Ishikawa (cell line): ENCODE measurements at regions not wholly inside any gene's neighbourhood (a gene's known extent, or its start where the extent isn't known, plus 50 kb on each side); places are given as distances from the start of the nearest gene placed in this dataset.

ENCODE experiments used
- CEBPB ChIP-seq: IDR thresholded peaks from 2 replicates; pipeline ENCODE4 v1.6.1; 2012
- CREB1 ChIP-seq: IDR thresholded peaks from 2 replicates; pipeline ENCODE4 v1.6.1; 2012; ENCODE audit warnings: low read depth
- EGR1 ChIP-seq: IDR thresholded peaks from 2 replicates; pipeline ENCODE4 v1.6.1; 2012
- EP300 ChIP-seq: IDR thresholded peaks from 2 replicates; pipeline ENCODE4 v1.6.1; 2012; ENCODE audit warnings: borderline replicate concordance
- FOXM1 ChIP-seq: IDR thresholded peaks from 2 replicates; pipeline ENCODE4 v1.6.1; 2012; ENCODE audit warnings: low read depth, borderline replicate concordance
- MAX ChIP-seq: IDR thresholded peaks from 2 replicates; pipeline ENCODE4 v1.6.1; 2012
- NFIC ChIP-seq: IDR thresholded peaks from 2 replicates; pipeline ENCODE4 v1.6.1; 2012
- RAD21 ChIP-seq: IDR thresholded peaks from 2 replicates; pipeline ENCODE4 v1.6.1; 2012; ENCODE audit warnings: low read depth
- REST ChIP-seq: IDR thresholded peaks from 2 replicates; pipeline ENCODE4 v1.6.1; 2012; ENCODE audit warnings: low read depth, mild to moderate bottlenecking
- TAF1 ChIP-seq: IDR thresholded peaks from 2 replicates; pipeline ENCODE4 v1.6.1; 2012; ENCODE audit warnings: low read depth, mild to moderate bottlenecking
- TCF12 ChIP-seq: IDR thresholded peaks from 2 replicates; pipeline ENCODE4 v1.6.1; 2012; ENCODE audit warnings: low read depth
- TEAD4 ChIP-seq: IDR thresholded peaks from 2 replicates; pipeline ENCODE4 v1.6.1; 2012
- USF1 ChIP-seq: IDR thresholded peaks from 2 replicates; pipeline ENCODE4 v1.6.1; 2012
- YY1 ChIP-seq: IDR thresholded peaks from 2 replicates; pipeline ENCODE4 v1.6.1; 2012; ENCODE audit warnings: low read depth
- ZBTB7A ChIP-seq: IDR thresholded peaks from 2 replicates; pipeline ENCODE4 v1.6.1; 2012; ENCODE audit warnings: low read depth

GRCh38 chr10:127610816-127611215 lies 61.7 kb downstream of the NPS start:
- TF ChIP-seq CREB1 (no peak), USF1 (no peak), EP300 (no peak), TEAD4 (no peak), NFIC (no peak), RAD21 (no peak), EGR1 (no peak), YY1 (no peak)

- TF ChIP-seq FOXM1 (no peak), MAX (no peak), NFIC (no peak), EP300 (no peak), YY1 (no peak), REST (no peak), RAD21 (no peak), USF1 (no peak), TAF1 (no peak), EGR1 (no peak), CREB1 (no peak), CEBPB (no peak), ZBTB7A (no peak), TEAD4 (no peak), TCF12 (no peak)
Measured at GRCh38 chr10:127614484-127615017, 65.4 kb downstream of the NPS start.

- TF ChIP-seq TCF12 (no peak), YY1 (no peak), RAD21 (no peak), MAX (no peak), TEAD4 (no peak), USF1 (no peak), FOXM1 (no peak), REST (no peak), ZBTB7A (no peak), TAF1 (no peak), NFIC (no peak), CEBPB (no peak)
Measured at GRCh38 chr10:127618797-127619196, 69.7 kb downstream of the NPS start.

GRCh38 chr10:127619546-127620325 lies 70.6 kb downstream of the NPS start:
- no peak for TF ChIP-seq REST
- no peak for TF ChIP-seq RAD21
- no peak for TF ChIP-seq ZBTB7A
- no peak for TF ChIP-seq EP300
- no peak for TF ChIP-seq FOXM1
- no peak for TF ChIP-seq NFIC
- no peak for TF ChIP-seq MAX
- no peak for TF ChIP-seq TEAD4
- no peak for TF ChIP-seq YY1
- TF ChIP-seq TAF1: no peak
- TF ChIP-seq CREB1: no peak
- TF ChIP-seq CEBPB: no peak
- TF ChIP-seq USF1: no peak
- no peak for TF ChIP-seq EGR1
- no peak for TF ChIP-seq TCF12
